GM21528 (cell line): ENCODE measurements at regions not wholly inside any gene's neighbourhood (a gene's known extent, or its start where the extent isn't known, plus 50 kb on each side); places are given as distances from the start of the nearest gene placed in this dataset.

Experiments used
- ATAC-seq: cut with Tn5 transposase; IDR thresholded peaks from one replicate; pipeline ENCODE4 v1.9.1; 2021; ENCODE audit warnings: mild to moderate bottlenecking, moderate library complexity; ENCODE audit not compliant: unreplicated experiment, low FRiP score

GRCh38 chr10:29925771-29926692, 133.4 kb downstream of the JCAD start:
- ATAC-seq, result no peak

DNA sequence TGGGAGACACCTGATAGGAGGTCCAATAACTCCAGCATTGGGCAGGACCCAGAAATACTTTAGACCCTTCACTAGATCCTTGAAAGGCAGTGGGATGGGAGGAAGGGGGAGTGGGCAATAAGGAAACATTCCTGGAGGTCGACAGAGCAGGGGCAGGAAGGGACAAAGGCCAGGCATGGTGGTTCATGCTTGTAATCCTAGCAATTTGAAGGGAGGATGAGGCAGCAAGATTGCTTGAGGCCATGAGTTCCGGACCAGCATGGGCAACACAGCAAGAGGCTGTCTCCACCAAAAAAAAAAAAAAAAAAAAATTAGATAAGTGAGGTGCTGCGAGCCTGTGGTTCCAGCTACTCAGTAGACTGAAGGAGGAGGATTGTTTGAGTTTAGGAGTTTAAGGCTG, 134.9 kb downstream of the JCAD start:
- ATAC-seq, result no peak

DNA sequence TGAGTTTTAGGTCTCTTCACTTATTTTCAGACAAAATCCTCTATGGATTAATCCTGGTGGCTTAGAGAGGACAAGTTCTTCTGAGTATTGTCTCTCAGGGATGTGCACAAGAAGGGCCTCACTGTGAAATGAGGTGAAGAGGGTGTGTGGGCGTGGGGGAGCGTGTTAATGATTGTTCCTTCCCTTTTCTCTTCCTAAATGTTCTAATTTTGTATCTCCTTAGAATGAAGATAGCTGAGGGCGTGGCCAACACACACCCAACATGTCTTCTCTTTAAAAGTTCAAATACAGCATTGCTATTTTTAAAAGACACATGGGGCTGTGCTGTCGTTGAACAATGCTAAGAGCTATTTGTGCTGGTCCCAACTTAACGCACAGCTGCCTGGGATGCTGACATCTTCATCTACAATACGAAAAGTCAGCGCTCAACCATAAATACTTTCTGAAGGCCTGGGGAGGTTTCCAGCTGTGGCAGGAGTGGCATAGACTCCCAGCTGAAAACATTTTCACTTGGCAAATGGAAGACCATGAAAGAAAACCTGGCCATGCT, 135.9 kb downstream of the JCAD start:
- no peak for ATAC-seq

DNA sequence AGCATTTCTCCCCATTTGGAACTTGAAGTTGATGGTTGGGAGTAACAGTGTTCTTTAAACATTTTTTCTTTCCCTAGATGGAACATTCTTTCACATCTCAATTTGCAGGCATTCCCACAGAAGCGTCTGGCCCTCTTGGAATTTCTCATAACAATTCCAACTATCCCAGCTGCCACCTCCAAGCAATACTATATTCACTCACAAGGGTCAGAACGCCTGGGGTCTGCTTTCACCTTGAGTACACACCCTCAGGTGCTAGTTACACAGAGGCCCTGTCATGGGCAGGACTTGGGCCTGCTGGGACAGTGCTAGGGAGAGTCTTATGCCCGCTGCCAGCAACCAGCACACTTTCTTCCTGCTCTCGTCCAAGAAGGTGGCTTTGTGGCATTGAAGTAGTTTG, 136.5 kb downstream of the JCAD start:
- ATAC-seq, result no peak

DNA sequence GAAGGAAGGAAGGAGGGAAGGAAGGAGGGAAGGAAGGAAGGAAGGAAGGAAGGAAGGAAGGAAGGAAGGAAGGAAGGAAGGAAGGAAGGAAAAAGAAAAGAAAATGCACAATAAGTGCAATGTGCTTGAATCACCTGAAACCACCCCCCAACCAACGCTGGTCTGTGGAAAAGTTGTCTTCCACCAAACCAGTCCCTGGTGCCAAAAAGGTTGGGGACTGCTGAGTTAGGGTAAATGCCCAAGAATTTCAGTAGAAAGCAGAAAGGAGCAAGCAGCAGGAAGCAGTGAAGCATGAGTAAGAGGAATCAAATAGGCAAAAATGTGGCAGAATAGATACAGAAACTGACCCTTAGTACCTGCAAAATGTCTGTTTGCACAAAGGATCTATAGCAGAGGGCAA, 137.2 kb downstream of the JCAD start:
- ATAC-seq, result no peak

DNA sequence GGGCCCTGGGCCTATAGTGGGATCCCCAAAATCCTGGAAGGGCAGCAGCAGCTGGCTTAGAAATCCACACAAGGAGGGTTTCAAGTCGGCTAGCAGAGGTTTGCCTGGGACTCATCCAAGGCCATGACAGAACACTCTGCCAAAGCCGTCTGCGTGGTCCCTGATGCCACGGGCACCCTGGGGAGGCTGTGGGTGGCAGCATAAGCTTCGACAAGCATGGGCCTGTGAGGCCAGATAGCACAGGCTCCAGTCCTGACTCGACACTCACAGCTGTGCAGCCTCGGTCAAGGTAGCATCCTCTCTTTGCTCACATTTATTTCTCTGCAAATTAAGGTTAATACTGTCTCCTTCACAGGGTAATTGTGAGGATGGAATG, 138.3 kb downstream of the JCAD start:
- ATAC-seq, result no peak

DNA sequence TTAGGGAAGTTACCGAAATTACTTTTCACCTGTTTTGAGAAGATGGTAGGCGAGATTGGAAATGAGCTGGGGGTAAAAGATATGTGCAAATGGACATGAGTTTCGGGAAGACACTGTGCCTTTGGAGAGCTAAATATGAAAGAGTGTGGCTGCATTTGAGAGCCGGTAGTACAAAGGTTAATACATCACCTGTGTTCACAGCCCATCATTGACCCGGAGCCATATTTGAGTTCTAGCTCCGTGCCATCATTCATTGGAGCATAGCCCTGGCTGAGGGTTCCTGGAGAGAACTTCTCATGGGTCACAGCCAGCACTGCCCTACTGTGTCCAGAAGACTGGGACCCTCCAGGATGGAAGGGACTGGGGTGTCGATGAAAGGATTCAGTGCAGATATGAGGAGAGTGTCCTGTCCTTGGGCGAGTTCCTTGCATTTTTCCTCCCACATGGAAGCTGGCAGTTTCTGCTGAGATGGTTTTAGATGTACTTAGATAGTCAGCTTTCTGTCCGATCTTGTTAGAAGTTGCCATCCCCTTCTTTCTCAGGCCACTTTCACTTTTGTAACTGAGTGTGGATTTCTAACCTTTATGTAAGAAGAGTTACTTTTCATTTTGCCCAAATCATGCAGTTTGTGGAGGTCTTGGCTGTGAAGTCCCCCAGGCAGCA, 138.8 kb downstream of the JCAD start:
- ATAC-seq, result no peak

DNA sequence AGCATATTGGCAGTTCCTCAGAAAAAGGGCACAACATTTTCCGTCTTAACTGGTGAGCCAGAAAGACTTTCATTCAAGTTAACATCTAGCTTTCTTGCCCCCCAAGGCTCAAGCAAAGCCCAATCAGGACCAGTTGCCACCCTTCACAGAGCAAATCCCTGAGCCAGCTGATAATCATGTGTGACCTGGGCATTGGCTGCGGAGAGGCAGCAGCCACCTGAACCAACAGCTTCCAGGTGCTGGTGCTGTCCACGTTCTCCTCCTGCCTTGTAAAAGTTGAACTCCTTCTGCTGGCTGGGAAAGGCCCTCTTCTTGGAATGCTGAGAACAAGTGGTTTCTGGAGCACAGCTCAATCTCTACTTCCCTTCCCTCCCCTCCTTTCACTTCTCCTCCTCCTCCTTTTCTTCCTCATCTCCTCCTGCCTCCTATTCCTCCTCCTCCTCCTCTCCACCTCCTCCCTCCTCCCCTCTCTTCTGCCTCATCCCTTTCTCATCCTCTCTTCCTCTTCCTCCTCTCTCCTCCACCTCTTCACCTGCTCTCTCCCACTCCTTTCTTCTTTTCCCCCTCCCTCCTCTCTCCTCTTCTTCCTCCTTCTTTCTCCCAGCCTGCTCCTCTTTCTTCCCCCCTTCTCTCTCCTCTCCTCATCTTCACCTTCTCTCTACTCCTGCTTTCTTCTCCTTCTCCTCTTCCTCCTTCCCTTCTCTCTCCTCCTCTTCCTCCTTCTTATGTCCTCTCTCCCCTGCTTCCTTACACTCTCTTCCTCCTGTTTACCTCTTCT, 140.6 kb downstream of the JCAD start:
- ATAC-seq, result no peak

GRCh38 chr10:29917311-29917710, 142.1 kb downstream of the JCAD start:
- ATAC-seq, result no peak

DNA sequence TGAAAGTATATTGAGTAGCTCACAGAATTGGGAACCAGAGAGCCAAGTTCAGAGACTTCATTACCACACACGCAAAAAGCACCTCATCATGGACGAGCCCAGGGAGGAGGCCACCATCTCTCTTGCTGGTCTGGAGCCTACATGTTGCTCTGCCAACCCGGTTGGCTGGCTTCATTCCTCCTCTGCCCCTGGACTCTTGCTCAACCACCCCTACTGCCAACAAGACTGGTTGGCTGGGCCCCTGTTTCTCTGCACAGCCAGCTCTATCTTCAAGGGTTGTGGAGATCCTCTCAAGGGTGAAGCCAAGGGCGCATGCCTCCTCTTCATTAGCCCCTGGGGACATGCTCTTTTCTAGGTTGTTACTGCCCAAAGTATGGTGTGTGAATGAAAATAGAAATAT, 142.7 kb downstream of the JCAD start:
- no peak for ATAC-seq

- no peak for ATAC-seq
These were observed 144.2 kb downstream of the JCAD start for GRCh38 chr10:29914986-29915785.

DNA sequence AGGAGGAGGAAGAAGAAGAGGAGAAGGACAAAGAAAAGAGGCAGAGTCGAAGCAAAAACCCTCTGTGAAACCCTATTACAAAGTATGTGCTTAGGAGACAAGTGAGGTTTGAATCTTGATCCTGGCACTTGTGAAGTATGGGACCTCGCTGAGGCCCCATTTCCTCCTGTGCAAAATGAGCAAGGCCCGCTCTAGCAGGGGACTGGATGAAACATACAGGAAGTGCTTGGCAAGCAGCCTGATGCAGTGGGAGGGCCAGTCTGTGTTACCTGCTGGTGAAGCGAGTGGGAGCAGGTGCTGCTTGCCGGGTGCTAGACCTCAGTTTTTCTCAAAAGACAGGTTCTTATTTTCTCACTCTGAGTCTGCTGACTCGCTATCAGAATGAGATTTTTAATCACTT, 150.4 kb downstream of the JCAD start:
- no peak for ATAC-seq

- ATAC-seq, result no peak
These were observed 158.5 kb downstream of the JCAD start for GRCh38 chr10:29900865-29901264.

DNA sequence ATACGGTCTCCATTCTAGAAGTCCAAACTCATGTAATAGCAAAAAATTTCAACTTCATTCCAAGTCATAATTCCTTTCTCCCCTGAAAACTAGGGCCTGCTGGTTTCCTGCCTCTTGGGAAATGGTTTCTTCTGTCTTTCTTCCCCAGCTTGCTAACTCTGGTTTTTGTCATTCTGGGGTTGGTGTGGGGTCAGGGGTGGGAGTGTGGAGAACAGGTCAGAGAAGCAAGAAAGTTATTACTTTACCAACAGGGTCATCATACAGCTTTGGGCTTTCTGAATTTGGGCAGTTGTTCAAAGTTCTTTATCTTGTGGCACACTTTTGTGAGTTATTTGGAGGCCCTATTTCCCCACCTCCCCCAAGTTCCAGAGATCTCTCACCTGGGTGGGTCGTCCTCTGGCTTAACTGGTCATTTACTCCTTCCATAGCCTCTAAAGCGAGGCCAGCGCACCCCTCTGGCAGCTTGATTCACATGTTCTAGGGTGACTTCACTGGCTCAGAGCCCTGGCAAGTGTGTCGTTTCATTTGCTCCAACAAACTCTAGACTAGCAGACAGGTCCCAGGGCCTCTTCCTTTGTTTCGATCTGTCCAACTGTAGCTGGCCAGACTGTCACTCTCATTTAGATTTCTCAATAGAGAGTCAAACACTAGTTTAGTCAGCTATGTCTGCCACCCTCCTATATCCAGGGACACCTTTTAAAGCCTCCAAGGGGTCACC, 161.2 kb downstream of the JCAD start:
- no peak for ATAC-seq

DNA sequence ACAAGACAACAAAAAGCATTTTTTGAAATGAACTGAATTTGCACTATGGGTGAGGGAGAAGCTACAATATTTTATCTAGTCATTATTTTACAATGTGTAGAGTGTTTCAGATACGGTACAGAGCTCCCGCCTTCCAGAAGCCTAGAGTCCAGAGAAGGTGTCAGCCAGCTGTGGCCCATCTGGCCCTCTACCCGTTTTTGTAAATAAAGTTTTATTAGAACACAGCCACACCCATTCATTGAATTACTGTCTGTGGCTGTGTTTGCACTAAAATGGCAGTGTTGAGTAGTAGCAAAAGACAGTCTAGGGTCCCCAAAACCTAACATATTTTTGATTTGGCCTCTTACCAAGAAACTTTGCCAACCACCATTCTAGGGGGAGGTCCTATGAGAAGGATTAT, 162.0 kb downstream of the JCAD start:
- no peak for ATAC-seq

GRCh38 chr10:29896053-29896452, 163.3 kb downstream of the JCAD start:
- no peak for ATAC-seq

GRCh38 chr10:29895456-29895855, 163.9 kb downstream of the JCAD start:
- no peak for ATAC-seq

- ATAC-seq, result no peak
These were observed 171.1 kb downstream of the JCAD start for GRCh38 chr10:29888321-29888720.

DNA sequence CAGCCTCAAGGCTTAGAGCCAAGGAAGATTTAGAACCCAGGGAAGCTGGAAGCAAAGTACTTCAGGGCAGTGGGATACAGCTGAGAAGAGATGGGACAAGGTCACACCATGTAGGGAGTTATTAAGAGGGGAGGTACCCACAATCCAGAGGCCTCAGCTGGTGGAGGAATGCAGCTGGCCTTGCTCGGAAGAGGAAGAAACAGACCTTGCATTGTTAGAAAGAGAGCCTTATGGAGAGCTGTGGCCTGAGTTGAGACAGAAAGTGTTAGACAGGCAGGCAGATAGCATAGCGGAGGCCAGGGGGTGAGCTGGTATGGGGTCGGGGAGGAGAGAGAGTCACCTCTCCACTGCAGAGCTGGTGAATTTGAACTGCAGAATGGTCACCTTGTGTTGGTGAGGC, 173.1 kb downstream of the JCAD start:
- no peak for ATAC-seq

DNA sequence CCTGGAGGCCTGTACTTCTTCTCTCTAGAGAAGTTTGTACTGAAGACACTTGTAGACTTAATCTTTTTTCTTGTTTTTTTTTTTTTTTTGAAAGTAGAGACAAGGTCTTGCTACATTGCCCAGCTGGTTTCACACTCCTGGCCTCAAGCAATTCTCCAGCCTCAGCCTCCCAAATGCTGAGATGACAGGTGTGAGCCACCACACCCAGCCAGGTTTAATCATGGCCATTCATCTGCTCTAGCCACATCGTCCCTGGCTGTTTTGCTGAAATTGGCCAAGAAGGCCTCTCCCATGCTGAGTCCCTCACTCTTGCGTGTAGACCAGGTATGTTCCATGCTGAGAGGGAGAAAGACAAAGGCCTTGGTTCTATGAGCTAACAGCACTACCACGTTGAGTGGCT, 176.2 kb downstream of the JCAD start:
- no peak for ATAC-seq
